Stomach (tissue), 8 donors: ENCODE measurements at regions not wholly inside any gene's neighbourhood (a gene's known extent, or its start where the extent isn't known, plus 50 kb on each side); places are given as distances from the start of the nearest gene placed in this dataset.

Experiments used
- DNase-seq, 2 donors: peaks; one replicate each; pipeline versions ENCODE4 v3.0.0 to v3.0.0-alpha.2; 2013 to 2019
- H3K27ac ChIP-seq, 5 donors: fragments of 200-600 bp in 4 of 5; sonication (generic) in 4 of 5; one replicate each; pipeline ENCODE4 v1.5.1; 2013 to 2019; ENCODE audit warnings: mild to moderate bottlenecking in 1 of 5, moderate library complexity in 1 of 5
- H3K27me3 ChIP-seq, 3 donors: fragments of 200-600 bp; sonication (generic); one replicate each; pipeline ENCODE4 v1.5.1; 2017 to 2019; ENCODE audit warnings: mixed run types in 1 of 3
- H3K36me3 ChIP-seq, 4 donors: fragments of 200-600 bp; sonication (generic); 1 replicate in 3 of 4; 2 replicates in 1 of 4; pipeline ENCODE4 v1.5.1; 2016 to 2019
- H3K4me1 ChIP-seq, 4 donors: fragments of 200-600 bp; sonication (generic); one replicate each; pipeline ENCODE4 v1.5.1; 2016 to 2019
- H3K4me3 ChIP-seq, 4 donors: fragments of 200-600 bp; sonication (generic) in 3 of 4; one replicate each; pipeline ENCODE4 v1.5.1; 2016 to 2019; ENCODE audit warnings: mild to moderate bottlenecking in 1 of 4
- H3K9me3 ChIP-seq, 4 donors: fragments of 200-600 bp; sonication (generic); one replicate each; pipeline ENCODE4 v1.5.1; 2016 to 2019
- EP300 ChIP-seq: sonication (generic); formaldehyde crosslinking; IDR thresholded peaks from one replicate; pipeline ENCODE4 v1.6.1; 2017; ENCODE audit warnings: antibody characterized with exemption
- POLR2A ChIP-seq, 4 donors: fragments of 450-650 bp; IDR thresholded peaks; one replicate each; pipeline ENCODE4 v1.6.1; 2016; ENCODE audit warnings: antibody characterized with exemption in 4 of 4, control low read depth in 2 of 4, mild to moderate bottlenecking in 1 of 4, moderate library complexity in 1 of 4
- POLR2AphosphoS5 ChIP-seq, 3 donors: sonication (generic); formaldehyde crosslinking; IDR thresholded peaks; one replicate each; pipeline ENCODE4 v1.6.1; 2016; ENCODE audit warnings: antibody characterized with exemption in 3 of 3
- WGBS, 5 donors: extraction: QIAGEN DNeasy Blood & Tissue Kit in 3 of 5; methylation state at CpG; one replicate each; pipeline versions ENCODE4 v1.1.5 to v1.1.7; 2013 to 2018; 5-methylcytosine and 5-hydroxymethylcytosine counted together
- intact Hi-C: fragments of 100-400 bp; cut with DNase I; formaldehyde crosslinking; loops from one replicate; pipeline ENCODE4 v1.15.1; 2023; ENCODE audit warnings: low total_unique reads
- TF ChIP-seq, protein P1 (sequence below), 7 experiments: fragments of 450-650 bp in 4 of 7; fragments of 200-600 bp in 3 of 7; sonication (generic) in 3 of 7; IDR thresholded peaks; one replicate each; pipeline ENCODE4 v1.5.1; 2016 to 2019; ENCODE audit warnings: antibody characterized with exemption in 7 of 7, control low read depth in 2 of 7, mild to moderate bottlenecking in 1 of 7
- donor health status: healthy with polysubstance abuse.
- donor health status: Bipolar disorder and iron deficiency.
- donor health status: healthy.

DNA sequence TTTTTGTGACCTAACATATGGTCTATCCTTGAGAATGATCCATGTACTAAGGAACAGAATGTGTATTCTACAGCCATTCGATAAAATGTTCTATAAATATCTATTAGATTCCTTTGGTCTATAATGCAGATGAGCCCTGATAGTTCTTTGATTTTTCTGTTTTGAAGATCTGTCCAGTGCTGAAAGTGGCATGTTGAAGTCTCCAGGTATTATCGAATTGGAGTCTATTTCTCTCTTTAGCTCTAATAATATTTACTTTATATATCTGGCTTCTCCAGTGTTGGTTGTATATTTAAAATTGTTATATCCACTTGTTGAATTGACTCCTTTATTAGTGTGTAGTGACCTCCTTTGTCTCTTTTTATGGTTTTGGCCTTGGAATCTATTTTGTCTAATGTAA, 377.9 kb downstream of the ARL6IP6 start:
- 87 to 97% (median 95%) methylated on average over 2 of the region's 2 CpGs for WGBS, 5 donors

GRCh38 chr2:153091344-153091743, 372.9 kb downstream of the ARL6IP6 start:
- Histone ChIP-seq H3K36me3 (no peaks in the 10 kb centered on the region), H3K27ac (no peak overlapping the region), H3K27me3 (no peaks in the 10 kb centered on the region), H3K9me3 (peaks cover 0 to 15% (median 3%) of the 10 kb centered on the region in 4 donors), H3K4me3 (no peak overlapping the region), H3K4me1 (no peaks in the 10 kb centered on the region)
- TF ChIP-seq EP300 = no peak
- TF ChIP-seq POLR2AphosphoS5 (IDR thresholded peaks at IDR 0.05) = no peak
- no peak for TF ChIP-seq POLR2A (IDR thresholded peaks at IDR 0.05)
- TF ChIP-seq, protein P1, sequence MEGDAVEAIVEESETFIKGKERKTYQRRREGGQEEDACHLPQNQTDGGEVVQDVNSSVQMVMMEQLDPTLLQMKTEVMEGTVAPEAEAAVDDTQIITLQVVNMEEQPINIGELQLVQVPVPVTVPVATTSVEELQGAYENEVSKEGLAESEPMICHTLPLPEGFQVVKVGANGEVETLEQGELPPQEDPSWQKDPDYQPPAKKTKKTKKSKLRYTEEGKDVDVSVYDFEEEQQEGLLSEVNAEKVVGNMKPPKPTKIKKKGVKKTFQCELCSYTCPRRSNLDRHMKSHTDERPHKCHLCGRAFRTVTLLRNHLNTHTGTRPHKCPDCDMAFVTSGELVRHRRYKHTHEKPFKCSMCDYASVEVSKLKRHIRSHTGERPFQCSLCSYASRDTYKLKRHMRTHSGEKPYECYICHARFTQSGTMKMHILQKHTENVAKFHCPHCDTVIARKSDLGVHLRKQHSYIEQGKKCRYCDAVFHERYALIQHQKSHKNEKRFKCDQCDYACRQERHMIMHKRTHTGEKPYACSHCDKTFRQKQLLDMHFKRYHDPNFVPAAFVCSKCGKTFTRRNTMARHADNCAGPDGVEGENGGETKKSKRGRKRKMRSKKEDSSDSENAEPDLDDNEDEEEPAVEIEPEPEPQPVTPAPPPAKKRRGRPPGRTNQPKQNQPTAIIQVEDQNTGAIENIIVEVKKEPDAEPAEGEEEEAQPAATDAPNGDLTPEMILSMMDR (IDR thresholded peaks at IDR 0.05) = no peak
- no peak for DNase-seq
- intact Hi-C loops = no loop called here

More for the DNA sequence above, 377.9 kb downstream of the ARL6IP6 start:
- H3K27ac ChIP-seq = no peak overlapping the region
- no peak for DNase-seq
- no peak overlapping the region for H3K4me3 ChIP-seq
- no peaks in the 10 kb centered on the region for H3K27me3 ChIP-seq
- H3K9me3 ChIP-seq = peaks cover 0 to 3% (median 2%) of the 10 kb centered on the region in 4 donors
- no peaks in the 10 kb centered on the region for H3K36me3 ChIP-seq
- intact Hi-C loops = no loop called here
- TF ChIP-seq, protein P1 (IDR thresholded peaks at IDR 0.05) = no peak
- TF ChIP-seq EP300 = no peak
- no peak for TF ChIP-seq POLR2AphosphoS5 (IDR thresholded peaks at IDR 0.05)
- TF ChIP-seq POLR2A (IDR thresholded peaks at IDR 0.05) = no peak
- no peaks in the 10 kb centered on the region for H3K4me1 ChIP-seq

GRCh38 chr2:153079315-153079714, 360.9 kb downstream of the ARL6IP6 start:
- intact Hi-C loops = no loop called here
- TF ChIP-seq EP300 (no peak), POLR2A (IDR thresholded peaks at IDR 0.05) (no peak), POLR2AphosphoS5 (IDR thresholded peaks at IDR 0.05) (no peak)
- TF ChIP-seq, protein P1 (IDR thresholded peaks at IDR 0.05) = no peak
- no peaks in the 10 kb centered on the region for H3K27me3 ChIP-seq
- H3K4me3 ChIP-seq = no peak overlapping the region
- H3K36me3 ChIP-seq = no peaks in the 10 kb centered on the region
- 0 to 34% (median 30%) methylated on average over 1 of the region's 1 CpG for WGBS, 5 donors
- H3K27ac ChIP-seq = no peak overlapping the region
- no peaks in the 10 kb centered on the region for H3K4me1 ChIP-seq
- no peaks in the 10 kb centered on the region for H3K9me3 ChIP-seq
- no peak for DNase-seq

DNA sequence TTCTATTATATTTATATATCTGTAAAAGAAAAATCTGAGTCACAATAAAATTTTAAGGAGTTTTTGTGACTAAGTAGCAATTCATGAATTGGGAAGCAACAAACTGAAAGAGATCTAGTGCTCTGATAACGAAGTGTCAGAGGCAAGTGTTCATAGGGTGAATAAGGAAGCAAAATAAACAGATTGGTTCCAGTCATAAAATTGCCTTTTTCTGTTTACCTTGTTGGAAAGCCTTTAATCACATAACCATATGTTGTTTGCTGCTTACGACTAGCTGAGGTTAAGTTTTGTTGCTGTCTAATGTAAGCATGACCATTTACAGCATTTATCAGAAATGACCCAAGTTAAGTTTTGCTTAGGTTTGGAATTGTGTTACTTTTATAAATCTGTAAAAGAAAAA, 358.9 kb downstream of the ARL6IP6 start:
- intact Hi-C loops = no loop called here
- no peak for TF ChIP-seq POLR2AphosphoS5 (IDR thresholded peaks at IDR 0.05)
- 36 to 42% (median 39%) methylated on average over 2 of the region's 2 CpGs for WGBS, 5 donors

DNA sequence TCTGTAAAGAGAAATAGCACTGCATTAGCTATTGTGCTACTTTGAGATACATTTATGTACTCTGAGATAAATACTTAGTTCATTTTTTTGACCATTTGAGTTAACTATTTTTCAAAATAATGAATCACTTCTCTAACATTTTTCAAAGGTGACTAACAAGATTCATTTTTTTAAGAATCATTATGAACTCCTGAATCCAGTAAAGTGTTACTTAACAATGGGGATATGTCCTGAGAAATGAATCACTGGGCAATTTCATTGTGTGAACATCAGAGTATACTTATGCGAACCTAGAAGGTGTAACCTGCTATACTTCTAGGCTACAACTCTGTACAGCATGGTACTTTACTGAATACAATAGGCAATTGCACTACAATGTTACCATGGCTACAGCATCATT, 355.8 kb downstream of the ARL6IP6 start:
- no peak overlapping the region for H3K4me3 ChIP-seq
- intact Hi-C loops = no loop called here
- H3K4me1 ChIP-seq = no peaks in the 10 kb centered on the region
- H3K27me3 ChIP-seq = no peaks in the 10 kb centered on the region
- H3K27ac ChIP-seq = no peak overlapping the region
- no peak for DNase-seq
- TF ChIP-seq EP300 (no peak), POLR2AphosphoS5 (IDR thresholded peaks at IDR 0.05) (no peak), POLR2A (IDR thresholded peaks at IDR 0.05) (no peak)
- TF ChIP-seq, protein P1 (IDR thresholded peaks at IDR 0.05) = no peak
- no peaks in the 10 kb centered on the region for H3K36me3 ChIP-seq
- no peaks in the 10 kb centered on the region for H3K9me3 ChIP-seq
- 76 to 97% (median 81%) methylated on average over 1 of the region's 1 CpG for WGBS, 5 donors

More for the DNA sequence above, 358.9 kb downstream of the ARL6IP6 start:
- Histone ChIP-seq H3K9me3 (no peaks in the 10 kb centered on the region), H3K4me1 (no peaks in the 10 kb centered on the region), H3K36me3 (no peaks in the 10 kb centered on the region), H3K27ac (no peak overlapping the region), H3K4me3 (no peak overlapping the region), H3K27me3 (no peaks in the 10 kb centered on the region)
- no peak for DNase-seq
